ENCODE measurements at regions not wholly inside any gene's neighbourhood (a gene's known extent, or its start where the extent isn't known, plus 50 kb on each side); places are given as distances from the start of the nearest gene placed in this dataset.
"Not testable (repeated sequence)": the region's sequence is repeated elsewhere in the genome, so short reads cannot be mapped to it uniquely, and the experiment has no call there.

DNA sequence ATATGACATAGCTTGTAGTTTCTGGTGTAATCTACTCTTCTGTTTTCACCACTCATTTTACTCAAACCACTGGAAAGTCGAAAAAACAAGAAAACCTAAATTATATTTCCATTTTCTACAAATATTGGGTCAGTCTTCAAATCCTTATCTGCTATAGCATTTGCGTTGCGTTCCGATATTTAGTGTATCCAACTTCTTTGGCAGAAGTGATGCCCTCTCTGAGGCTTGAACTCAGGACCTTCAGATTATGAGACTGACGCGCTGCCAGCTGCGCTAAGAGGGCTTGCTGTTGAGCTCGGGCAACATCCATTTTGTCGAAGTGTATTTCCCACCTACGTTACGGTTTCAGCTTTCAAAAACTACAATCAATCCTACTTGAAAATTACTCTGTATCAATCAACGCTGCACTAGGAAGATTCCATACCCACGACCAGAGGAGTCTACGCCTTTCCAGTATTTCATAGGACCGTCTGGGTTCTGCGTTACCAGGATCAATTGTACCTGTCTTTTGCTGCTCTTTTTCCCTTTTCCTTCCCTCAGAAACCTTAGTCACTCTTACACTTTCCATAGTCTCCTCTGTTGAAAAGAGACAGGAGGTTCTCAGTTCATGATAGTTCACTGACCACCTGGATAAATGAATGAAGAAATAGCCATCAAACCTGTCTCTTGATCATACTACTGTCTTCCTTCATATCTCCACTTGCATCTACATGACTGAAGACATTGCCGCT, 140.5 kb upstream of the ZNF322 start:
- DNase-seq (ENCODE audit: low read depth) = not testable (repeated sequence)

DNA sequence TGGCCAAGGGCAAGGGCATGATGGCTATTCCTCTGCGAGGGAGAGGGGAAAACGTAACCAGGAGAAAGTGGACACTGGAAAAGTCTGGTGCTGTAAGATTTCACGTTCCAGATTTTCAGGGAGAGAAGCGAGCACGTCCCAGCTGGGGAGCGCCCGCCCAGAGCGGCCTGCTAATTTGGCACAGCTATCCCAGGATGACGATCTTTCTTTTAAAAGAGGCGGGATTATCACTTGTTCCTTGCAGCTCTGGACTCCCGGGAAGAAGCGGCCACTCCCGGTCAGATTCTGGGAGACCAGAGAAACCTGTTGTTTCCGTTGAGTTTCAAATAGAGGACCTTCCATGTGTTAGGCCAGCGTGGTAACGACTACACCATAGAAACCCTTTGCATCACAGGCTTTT, 144.2 kb upstream of the ZNF322 start:
- not testable (repeated sequence) for DNase-seq (ENCODE audit: low read depth)

DNA sequence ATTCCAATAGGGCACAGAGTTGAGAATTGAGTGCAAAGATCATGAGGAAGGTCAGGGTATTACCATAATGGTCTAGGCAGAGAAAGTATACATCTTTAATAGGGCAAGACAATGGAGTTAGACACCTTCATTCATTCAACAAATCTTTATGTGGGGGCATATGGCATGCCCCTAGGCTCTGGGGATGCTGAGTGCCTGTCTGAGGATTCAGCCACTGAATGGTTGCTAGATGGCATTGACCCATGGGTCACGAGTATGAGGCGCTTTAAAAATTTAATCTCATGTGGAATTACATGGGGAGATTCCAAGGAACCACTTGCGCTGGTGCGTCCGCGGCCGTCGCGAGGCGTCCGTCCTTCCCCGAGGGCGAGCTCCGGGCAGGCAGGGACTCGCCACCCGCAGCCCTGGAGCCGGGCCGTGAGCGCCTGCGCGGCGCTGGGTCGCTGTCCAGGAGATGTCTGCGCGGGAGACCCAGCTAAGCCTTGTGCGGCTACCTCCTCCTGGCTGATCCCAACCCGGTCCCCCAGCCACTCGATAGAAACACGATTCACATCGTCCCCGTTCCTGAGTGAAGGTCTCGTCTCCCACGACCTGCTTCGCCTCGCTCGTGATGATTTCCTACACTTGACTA, 152.1 kb upstream of the ZNF322 start:
- not testable (repeated sequence) for DNase-seq (ENCODE audit: low read depth)

DNA sequence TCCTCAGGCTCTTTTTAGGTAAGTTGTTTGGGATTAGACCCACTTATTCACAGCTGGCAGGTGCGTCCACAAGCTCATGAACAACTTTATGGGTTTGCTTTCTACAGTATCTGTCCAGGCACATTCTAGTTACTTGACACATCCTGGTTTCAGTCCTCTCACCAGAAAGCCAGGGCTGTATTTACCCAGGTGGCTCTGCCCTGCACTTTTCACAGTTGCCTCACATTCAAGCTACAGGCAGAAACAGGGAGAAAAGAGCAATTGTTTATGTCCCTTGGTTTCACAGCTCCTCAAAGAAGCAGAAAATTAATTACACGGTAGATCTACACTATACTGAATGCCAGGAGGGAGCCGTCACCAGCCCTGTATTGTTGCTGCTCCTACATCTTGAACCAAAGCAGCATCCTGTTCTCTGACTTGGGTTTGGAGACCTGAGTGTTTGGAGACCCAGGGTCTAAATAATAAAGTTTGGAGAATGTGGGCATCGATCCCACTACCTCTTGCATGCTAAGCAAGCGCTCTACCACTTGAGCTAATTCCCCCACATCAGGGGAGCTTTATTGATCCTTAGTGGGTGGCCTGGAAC, 159.2 kb upstream of the ZNF322 start:
- not testable (repeated sequence) for DNase-seq (ENCODE audit: low read depth)

DNA sequence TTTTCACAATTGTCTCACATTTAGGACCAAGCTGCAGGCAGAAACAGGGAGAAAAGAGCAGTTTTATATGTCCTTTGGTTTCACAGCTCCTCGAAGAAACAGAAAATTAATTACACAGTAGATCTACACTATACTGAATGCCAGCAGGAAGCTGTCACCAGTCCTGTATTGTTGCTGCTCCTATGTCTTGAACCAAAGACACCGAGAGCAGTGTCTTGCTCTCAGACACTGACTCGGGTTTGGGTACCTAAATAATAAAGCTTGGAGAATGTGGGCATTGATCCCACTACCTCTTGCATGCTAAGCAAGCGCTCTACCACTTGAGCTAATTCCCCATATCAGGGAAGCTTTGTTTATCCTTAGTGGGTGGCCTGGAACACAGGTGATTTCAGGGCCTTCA, 168.4 kb upstream of the ZNF322 start:
- DNase-seq (ENCODE audit: low read depth) = not testable (repeated sequence)

DNA sequence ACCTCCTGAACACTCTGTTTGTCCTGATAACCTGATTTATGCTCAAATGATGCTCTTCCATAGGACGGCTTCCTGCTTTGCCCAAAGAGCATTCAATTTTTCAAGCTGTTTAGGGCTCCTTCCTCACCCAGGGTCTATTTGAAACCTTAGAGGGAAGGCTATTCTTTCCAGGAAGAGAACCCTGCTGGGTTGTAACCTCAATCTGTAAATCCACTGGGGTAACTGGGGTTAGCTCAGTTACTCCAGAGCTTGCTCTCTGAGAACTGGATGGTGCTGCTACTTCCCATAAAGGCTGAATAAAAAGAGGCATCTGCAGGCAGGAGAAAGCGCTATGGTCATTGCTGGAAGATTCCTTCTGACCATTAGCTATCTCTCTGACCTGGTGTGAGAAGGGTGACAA, 169.9 kb upstream of the ZNF322 start:
- not testable (repeated sequence) for DNase-seq (ENCODE audit: low read depth)

DNA sequence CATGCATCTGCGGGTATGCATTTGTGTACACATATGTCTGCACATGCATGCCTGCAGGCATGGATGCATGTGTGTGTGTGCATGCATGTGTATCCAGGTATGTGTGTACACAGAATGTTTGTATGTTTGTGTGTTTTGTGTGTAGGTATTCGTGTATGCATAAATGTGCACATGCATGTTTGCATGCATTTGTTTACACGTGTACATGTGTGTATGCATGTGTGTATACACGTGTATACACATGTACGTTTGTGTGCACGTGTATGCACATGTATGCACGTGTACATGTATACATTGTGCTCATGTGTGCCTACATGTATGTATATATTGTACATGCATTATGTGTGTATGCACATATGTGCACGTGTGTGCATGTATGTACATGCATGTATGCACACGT, 171.4 kb upstream of the ZNF322 start:
- DNase-seq (ENCODE audit: low read depth) = not testable (repeated sequence)

DNA sequence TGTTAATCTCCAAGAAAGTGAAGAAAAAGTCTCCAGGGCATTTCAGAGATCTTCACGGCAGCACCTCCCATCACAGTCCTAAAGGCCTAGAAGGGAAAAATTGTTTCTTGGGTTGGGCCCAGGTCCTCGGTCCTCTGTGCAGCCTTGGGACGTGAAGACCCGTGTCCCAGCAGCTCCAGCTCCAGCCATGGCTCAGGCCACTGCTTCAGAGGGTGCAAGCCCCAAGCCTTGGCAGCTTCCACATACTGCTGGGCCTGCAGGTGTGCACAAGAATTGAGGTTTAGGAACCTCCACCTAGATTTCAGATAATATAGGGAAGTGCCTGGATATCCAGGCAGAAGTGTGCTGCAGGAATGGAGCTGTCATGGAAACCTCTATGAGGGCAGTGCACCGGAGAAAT, 176.2 kb upstream of the ZNF322 start:
- not testable (repeated sequence) for DNase-seq (ENCODE audit: low read depth)

DNA sequence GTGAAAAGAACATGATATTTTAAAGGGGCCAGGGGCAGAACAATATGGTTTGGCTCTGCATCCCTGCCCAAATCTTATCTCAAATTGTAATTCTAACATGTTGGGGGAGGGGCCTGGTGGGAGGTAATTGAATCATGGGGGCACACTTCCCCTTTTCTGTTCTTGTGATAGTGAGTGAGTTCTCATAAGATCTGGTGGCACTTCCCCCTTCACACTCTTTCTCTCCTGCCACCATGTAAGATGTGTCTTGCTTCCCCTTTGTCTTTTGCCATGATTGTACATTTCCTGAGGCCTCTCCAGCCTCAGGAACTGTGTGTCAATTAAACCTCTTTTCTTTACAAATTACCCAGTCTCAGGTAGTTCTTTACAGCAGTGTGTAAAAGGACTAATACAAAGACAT, 177.1 kb upstream of the ZNF322 start:
- not testable (repeated sequence) for DNase-seq (ENCODE audit: low read depth)

DNA sequence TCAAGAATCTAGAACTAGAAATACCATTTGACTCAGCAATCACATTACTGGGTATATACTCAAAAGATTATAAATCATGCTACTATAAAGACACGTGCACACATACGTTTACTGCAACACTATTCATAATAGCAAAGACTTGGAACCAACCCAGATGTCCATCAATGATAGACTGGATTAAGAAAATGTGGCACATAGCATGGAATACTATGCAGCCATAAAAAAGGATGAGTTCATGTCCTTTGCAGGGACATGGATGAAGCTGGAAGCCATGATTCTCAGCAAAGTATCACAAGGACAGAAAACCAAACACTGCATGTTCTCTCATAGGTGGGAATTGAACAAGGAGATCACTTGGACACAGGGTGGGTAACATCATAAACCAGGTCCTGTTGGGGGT, 185.3 kb upstream of the ZNF322 start:
- not testable (repeated sequence) for DNase-seq (ENCODE audit: low read depth)

DNA sequence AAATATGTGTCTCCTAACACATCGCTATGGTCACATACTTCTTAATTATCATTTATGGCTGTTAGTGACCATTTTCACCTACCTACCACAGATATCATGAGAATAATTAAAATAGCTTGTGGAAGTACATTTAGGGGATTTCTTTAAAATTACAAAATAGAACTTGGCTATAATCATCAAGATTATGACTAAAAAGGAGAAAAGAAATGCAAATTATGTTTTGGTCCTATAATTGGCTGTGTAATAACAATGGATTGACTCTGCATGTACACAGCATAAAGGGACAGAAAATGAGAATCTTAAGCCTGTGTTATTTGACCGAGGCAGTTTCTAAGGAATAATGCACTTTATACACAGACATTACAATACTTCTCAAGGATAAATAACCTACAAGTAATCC, 197.7 kb upstream of the ZNF322 start:
- not testable (repeated sequence) for DNase-seq (ENCODE audit: low read depth)

DNA sequence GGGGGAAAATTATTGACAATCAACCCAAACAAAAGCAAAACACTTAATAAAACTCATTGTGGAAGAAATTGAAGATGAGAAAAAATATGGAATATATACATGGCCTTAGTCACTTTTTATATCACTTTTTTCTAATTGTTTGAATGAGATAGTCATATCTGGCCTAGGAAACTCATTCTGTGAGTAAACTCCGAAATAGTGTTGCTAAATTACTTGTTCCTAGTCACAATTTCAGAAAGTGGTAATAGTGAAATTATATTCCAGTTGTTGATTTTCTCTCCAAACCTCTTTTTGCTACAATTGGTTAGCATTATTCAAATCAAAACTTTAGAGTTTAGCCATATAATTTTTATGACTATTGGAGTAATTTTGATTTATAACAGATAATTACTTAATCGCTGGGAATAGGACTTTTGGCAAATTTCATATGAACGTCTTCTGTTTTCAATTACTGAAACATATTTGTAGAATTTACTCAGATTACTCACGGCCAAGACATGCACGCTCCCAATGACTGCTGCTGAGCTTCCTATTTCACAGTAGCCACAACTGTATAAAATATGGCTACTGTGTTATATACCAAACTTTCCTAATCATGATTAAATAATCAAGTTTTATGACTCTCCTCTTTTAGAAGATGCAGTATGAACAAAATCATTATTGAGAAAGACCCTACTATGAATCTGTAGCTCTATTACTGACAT, 199.7 kb upstream of the ZNF322 start:
- not testable (repeated sequence) for DNase-seq (ENCODE audit: low read depth)

DNA sequence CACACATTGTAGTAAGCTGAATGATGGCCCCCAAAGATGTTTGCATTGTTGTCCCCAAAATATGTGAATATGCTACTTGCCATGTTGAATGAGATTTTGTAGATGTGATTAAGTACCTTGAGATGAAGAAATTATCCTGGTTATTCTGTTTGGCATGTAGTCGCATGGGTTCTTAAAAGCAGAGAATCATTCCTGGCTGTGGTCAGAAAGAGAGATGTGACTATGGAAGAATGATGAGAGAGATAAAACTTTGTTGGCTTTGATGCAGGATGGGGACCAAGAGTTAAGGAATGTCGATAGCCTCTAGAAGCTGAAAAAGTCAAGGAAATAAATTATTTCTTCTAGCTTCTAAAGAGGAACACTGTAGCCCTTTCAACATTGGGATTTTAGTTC, 200.2 kb upstream of the ZNF322 start:
- DNase-seq (ENCODE audit: low read depth) = not testable (repeated sequence)

DNA sequence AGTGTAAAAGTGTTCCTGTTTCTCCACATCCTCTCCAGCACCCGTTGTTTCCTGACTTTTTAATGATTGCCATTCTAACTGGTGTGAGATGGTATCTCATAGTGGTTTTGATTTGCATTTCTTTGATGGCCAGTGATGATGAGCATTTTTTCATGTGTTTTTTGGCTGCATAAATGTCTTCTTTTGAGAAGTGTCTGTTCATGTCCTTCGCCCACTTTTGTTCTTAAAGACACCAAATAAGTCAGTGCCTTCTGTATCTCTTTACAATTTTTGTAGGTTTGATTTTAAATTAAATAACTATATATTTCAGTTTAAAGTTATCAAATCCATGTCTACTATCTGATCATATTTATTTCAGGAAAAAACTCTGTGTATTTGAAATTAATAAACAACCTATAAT, 202.4 kb upstream of the ZNF322 start:
- DNase-seq (ENCODE audit: low read depth) = not testable (repeated sequence)

DNA sequence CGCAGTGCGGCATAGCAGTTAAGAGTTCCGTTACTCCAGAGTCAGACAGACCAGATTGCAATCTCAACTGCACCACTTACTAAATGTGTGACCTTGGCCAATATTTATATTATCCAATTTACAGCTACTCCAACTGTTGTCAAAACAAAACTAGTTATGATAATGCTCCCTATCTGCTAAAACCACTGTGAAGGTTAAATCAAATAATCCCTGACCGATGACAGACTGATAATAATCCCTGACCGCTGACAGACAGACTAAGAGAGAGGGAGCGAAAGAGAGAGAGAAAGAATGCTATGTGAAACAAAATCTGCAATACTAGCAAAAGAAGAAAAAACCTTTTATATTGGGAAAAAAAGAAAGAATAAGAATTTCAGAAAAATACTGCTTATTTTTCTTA, 204.1 kb upstream of the ZNF322 start:
- DNase-seq (ENCODE audit: low read depth) = not testable (repeated sequence)

DNA sequence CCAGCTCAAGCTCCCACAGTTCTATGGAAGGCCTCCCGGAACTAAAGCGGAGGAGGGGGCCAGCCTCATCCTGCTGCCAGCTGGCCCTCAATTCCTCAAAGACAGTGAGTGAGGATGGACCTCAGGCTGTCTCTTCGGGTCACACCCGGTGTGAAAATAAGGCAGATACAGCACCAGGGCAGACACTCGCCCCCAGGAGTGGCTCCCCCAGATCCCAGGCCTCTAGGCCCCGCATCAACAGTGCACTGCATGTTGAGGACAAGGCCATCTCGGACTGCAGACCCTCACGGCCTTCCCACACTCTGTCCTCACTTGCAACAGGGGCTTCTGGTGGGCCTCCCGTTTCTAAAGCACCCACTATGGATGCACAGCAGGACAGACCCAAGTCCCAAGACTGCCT, 239.2 kb upstream of the ZNF322 start:
- DNase-seq (ENCODE audit: low read depth) = not testable (repeated sequence)

DNA sequence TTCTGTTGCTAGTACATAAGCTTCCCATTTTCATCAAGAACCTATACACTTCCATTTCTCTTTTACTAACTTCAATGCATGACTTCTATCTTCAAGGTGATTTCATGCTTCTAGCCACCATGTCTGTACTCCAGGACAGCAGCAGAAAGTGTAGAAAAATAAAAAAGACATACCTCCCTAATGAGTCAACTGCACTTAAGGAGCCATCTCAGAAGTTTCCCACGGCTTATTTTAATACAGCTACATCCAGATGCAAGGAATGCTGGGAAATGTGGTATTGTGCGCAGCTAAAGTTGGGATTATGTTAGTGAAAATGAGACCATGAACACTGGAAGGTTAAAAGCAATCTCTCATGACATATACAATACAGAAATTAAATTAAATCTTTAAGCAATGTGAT, 264.7 kb upstream of the ZNF322 start:
- DNase-seq (ENCODE audit: low read depth) = peak; percentile 29

DNA sequence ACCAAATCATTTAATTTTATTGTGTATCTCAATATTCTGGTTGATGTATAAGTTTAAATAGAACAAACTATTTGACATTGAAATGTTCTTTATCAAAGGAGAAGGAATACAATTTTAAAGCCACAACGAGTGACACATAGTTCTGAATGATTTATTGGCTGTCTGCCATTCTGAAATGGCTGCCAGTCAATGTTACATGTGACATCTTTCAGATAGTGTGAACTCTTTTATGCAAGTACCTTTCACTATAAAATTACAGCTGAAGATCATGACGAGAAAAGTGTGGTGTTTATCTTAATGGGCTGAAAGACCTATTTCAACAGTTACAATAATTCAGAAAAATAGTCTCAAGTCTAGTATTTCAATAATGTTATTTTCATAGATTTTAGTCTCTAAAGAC, 268.6 kb upstream of the ZNF322 start:
- not testable (repeated sequence) for DNase-seq (ENCODE audit: low read depth)

DNA sequence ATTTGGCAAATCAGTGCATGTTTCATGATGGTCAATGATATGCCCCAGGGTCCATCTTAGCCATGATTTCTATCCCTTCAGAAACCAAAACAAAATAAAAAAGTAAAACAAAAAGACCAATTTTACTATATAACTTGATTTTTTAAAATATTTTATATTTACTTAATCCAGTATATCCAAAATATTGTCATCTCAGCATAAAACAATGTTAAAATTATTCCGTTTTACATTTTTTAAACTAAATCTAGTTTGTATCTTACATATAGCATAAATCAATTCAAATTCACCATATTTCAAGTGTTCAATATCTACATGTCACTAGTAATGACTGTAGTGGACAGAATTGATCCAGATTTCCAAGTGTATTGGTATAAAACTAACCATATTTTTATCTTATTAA, 277.7 kb upstream of the ZNF322 start:
- not testable (repeated sequence) for DNase-seq (ENCODE audit: low read depth)

DNA sequence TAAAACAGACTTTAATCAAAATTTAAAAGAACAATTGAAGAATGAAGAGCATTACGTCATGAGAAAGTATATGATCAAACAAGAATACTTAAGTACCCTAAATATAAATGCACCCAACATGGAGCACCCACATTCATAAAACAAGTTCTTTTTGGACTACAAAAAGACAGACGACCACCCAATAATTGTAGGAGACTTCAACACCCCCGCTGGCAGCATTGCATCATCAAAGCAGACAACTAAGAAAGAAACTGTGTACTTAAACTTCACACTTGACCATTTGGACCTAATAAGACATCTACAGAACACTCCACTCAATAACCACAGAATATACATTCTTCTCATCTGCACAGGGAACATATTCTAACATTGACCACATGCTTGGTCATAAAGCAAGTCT, 291.7 kb upstream of the ZNF322 start:
- not testable (repeated sequence) for DNase-seq (ENCODE audit: low read depth)

DNA sequence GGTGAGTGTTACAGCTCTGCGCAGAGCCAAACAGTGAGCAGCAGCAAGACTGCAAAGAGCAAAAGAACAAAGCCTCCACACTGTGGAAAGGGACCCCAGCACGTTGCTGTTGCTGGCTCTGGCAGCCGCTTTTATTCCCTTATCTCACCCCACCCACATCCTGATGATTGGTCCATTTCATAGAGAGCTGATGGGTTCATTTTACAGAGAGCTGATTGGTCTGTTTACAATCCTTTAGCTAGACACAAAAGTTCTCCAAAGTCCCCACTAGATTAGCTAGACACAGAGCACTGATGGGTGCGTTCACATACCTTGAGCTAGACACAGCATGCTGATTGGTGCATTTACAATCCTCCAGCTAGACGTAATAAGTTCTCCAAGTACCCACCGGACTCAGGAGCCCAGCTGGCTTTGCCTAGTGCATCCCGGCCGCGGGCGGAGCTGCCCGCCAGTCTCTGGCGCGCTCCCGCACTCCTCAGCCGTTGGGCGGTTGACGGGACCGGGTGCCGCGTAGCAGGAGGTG, 291.4 kb upstream of the PRSS16 start:
- peak; percentile 66 for DNase-seq (ENCODE audit: low read depth)

DNA sequence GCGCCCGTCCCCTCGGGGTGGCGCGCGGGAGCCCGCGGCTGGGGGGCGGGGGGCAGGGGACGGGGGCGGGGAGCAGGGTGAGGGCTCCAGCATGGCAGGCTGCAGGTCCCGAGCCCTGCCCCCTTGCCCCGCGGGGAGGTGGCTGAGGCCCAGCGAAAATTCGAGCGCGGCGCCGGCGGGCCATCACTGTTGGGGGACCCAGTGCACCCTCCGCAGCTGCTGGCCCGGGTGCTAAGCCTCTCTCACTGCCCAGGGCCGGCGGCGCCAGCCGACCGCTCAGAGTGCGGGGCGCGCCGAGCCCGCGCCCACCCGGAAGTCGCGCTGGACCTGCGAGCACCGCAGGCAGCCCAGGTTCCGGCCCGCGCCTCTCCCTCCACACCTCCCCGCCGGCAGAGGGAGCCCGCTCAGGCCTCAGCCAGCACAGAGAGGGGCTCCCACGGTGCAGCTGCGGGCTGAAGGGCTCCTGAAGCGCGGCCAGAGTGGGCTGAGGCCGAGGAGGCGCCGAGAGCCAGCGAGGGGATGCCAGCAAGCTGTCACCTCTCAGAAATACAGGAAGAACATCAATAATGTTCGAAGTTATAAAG, 290.8 kb upstream of the PRSS16 start:
- peak; percentile 24 for DNase-seq (ENCODE audit: low read depth)
